HG03354 (cell line): ENCODE measurements at regions not wholly inside any gene's neighbourhood (a gene's known extent, or its start where the extent isn't known, plus 50 kb on each side); places are given as distances from the start of the nearest gene placed in this dataset.

Experiments used
- ATAC-seq: cut with Tn5 transposase; IDR thresholded peaks from one replicate; pipeline ENCODE4 v1.9.1; 2021; ENCODE audit warnings: mild to moderate bottlenecking; ENCODE audit not compliant: unreplicated experiment, poor library complexity, severe bottlenecking

DNA sequence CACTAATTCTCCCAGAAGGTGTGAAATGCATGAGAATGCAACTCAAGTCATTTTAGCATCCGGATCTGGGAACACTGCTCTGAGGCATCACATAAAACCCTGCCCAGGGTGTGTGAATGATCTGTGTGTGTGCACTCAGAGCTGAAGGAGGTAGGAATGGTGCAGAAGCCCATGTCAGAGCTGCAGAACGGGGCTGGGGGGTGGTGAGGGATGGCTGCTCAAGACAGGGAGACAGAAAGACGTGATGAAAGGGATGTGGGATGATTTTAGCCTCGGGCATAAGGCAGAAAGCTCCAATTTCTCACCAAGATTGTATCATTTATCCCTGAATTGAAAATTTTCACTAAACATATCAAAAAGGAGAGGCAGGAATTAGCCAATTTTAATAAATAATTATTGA lies 369.1 kb downstream of the EIPR1 start:
- ATAC-seq, result no peak

DNA sequence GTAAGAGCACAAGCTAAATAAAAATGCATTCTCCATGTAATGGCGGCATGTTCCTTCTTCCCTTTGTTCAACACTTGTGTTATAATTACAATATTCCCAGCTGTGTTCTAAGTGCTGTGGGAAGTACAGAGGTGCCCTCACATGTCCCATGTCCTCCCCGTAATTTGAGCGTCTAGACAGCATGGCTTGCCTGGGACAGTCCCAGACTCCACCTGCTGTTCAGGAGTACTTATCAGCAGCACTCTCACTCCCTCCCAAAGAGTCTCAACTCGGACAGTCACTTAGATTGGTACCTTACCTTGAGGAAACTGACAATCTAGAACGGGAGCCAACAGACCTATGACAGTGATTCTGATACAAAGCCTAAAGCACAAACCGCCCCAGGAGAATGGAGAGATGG lies 370.5 kb downstream of the EIPR1 start:
- no peak for ATAC-seq

- ATAC-seq, result no peak
These were observed 371.6 kb downstream of the EIPR1 start for GRCh38 chr2:3005859-3006501.

GRCh38 chr2:3001615-3002560 lies 375.7 kb downstream of the EIPR1 start:
- no peak for ATAC-seq

DNA sequence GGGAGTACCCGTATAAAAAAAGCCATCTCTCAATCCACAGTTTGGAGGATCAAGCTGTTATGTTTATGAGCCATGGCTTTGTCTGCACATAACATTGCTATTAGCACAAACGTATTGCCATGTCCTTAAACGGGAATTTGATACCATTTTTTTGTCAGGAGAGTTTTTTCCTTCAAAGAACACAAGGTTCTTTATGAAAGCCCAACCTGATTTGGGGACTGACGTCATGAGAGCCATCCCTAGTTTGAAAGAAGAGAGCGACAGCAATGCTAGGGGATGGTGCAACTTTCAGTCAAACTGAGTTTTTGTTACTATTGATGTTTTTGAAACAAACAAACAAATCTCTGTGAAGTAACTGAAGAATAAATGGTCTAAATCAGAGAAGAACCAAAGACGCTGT lies 376.6 kb downstream of the EIPR1 start:
- ATAC-seq, result no peak

DNA sequence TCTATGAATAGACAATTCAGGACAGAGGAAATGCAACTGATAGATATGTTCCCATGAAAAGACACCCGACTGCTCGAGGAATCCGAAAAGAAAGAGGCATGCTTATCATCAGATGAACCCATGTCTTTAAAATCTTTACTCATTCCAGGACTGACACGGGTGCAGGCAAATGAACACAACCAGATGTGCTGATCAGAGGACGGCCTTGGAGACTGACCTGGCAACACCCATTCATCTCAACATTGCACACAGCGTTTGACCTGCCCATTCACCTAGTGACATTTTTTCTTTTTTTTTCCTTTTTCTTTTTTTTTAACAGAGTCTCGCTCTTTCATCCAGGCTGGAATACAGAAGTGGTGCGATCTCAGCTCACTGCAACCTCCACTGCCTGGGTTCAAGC lies 377.5 kb downstream of the EIPR1 start:
- ATAC-seq, result no peak

DNA sequence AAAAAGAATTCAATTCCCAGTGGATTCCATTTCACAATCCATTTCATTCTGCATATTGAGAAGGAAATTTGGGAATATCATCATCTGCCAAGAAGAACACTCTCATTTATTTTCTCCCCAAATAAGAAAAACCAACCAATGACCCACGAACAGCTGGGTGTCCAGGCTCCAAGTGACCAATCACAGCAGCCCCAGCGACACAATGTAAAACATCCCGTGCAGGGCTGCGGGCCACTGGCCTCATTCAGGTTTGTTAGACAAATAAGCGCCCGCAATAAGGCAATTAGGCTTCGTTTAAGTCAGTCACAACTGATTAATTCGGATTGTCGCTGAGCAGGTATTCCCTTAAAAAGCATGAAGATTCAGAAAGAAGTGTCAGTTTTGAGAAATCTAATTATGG lies 378.6 kb downstream of the EIPR1 start:
- ATAC-seq, result no peak

- ATAC-seq, result no peak
These were observed 384.4 kb downstream of the EIPR1 start for GRCh38 chr2:2993172-2993692.

DNA sequence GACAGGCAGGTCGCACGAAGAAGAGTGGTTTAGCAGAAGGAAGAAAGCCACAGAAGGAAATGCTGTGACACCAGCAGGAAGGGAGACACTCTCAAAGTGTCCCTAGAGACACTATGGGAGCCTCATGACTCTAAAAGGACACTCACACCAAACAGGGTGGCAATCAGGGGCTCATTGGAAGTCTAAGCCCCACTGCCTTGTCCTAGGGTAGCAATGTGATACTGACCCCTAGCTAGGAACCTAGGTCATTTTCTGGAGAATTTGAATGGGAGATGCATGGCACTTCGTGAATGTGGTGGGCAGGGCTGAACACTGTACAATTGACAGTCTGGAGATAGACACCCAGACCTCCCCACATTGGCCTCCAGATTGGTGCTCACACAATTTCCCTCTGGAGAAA lies 385.0 kb downstream of the EIPR1 start:
- ATAC-seq, result no peak

DNA sequence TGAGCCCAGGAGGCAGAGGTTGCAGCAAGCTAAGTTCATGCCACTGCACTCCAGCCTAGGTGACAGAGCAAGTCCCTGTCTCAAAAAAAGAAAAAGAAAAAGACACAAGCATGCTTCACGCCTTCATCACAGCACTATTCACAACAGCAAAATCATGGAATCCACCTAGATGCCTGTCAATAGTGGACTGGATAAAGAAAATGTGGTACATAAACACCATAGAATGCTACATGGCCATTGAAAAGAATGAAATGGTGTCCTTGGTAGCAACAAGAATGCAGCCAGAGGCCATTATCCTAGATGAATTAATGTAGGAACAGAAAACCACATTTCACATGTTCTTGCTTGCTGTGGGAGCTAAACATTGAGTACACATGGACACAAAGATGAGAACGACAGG lies 392.6 kb downstream of the EIPR1 start:
- no peak for ATAC-seq

- ATAC-seq, result no peak
These were observed 396.6 kb downstream of the EIPR1 start for GRCh38 chr2:2981000-2981399.

DNA sequence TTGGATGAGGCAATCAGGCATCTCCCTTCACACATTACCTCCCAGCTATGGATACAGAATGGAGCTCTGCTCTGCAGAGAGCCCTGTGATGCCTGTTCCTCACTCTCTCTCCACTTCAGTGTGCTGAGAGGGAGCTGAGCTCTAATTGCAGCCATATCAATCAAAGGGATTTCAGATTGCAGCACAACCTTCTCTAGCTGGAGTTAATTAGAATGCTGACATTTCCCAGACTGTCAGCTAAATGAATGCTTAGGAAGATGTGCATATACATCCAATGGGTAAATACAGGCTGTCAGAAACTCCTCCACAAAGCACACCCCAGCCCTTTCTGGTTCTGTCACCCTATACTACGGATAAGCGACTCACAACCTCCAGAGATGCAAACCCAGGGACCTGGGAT lies 402.6 kb downstream of the EIPR1 start:
- ATAC-seq, result no peak

GRCh38 chr2:2960441-2961133 lies 417.0 kb downstream of the EIPR1 start:
- ATAC-seq, result no peak

DNA sequence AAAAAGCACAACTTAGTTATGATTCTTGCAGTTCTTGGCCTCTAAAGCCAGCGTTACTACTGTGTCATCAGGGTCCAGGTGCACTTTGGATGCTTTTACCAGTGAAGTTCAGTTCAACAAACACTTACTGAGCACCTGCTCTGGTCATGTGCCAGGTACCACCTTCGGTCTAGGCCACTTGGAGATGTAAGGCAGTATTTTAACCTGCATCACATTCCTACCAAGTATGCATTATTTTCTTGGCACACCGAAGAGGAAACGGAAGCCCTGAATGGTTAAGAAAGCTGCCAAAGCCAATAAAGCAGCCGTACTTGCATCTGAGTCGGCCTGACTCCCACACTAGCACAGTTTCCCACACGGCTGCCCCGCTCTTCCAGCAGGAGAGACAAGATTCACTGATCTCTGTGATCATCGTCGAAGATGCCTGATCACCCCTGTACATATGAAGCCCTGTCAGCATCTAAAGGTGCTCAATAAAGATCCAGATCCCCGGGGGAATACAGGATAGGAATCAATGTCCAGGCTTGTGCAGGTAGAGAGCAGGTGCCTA lies 427.1 kb downstream of the EIPR1 start:
- no peak for ATAC-seq

DNA sequence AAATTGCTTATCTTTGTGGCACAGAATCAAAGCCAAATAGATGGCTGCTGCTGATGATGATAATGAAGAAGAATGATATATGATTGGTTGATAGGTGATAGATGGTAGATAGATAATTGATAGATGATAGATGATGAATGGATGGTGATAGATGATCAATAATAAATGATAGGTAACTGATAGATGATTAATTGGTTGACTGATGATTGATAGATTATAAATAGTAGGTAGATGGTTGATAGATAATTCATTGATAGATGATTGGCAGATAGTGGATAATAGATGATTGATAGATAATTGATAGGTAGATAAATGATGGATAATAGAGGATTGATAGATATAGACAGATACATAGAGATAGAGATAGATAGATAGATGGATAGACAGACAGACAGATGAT lies 430.2 kb downstream of the EIPR1 start:
- ATAC-seq, result no peak

- no peak for ATAC-seq
These were observed 434.7 kb downstream of the EIPR1 start for GRCh38 chr2:2942906-2943305.

DNA sequence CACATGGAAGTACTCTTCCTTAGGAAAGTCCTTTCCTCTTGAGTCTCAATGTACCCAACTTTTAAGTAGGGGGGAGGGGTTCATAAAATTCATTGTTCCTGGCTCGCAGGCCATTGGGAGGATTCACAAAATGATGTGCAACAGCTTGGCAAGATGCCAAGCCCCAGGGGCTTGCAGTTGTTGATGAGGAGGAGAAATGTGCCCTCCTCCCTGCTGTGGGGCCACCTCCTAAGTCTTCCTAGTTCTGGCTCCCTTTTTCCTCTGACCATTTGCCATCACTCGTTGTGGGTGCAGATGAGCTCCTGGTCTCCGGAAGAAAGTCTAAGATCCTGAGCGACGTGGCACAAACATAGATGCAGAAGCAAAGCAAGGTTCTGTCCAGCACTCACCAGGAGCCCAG lies 435.4 kb downstream of the EIPR1 start:
- no peak for ATAC-seq

DNA sequence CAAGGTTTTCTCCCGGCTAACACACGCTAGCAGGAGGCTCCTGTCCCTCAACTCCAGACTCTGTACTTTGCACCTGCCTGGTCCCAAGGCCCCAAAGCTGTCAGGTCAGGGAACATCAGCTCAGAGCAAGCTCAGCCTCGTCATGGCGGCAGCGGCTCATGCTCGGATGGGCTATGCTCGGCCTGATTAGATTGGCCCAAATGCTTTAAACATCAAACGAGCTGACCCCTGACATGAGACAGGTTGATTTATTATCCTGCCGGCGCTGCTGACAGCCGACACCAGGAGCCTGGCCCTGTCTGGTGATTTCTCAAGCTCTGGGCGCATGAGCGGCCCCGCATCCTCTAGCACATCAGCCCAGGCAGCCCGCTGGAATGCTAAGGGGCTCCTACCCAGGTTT lies 436.4 kb downstream of the EIPR1 start:
- ATAC-seq, result no peak

DNA sequence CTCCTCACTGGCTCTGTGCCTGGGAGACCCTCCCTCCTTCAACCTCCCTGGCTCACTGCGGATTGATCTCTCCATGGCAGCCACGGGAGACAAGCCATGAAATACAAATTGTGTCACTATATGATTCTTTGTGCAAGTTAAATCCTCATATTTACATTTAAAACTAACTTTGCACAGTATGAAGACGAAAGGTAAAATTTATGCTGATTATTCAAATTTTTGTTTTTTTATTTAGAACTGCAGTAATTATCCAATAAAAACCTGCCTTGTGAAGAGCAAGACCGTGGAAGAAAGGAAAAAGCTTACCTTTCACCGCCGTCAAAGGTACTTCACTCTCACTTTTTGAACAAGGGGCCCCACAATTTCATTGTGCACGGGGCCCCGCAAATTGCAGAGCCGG lies 436.9 kb downstream of the EIPR1 start:
- no peak for ATAC-seq

GRCh38 chr2:2940061-2940460 lies 437.6 kb downstream of the EIPR1 start:
- ATAC-seq, result no peak
